Calu3 (cell line): ENCODE measurements at regions not wholly inside any gene's neighbourhood (a gene's known extent, or its start where the extent isn't known, plus 50 kb on each side); places are given as distances from the start of the nearest gene placed in this dataset.
"Not testable (repeated sequence)": the region's sequence is repeated elsewhere in the genome, so short reads cannot be mapped to it uniquely, and the experiment has no call there.

Experiments used
- BruUV-seq: library from RNA; stranded (reverse); fragments of 400-500 nt; replicated peaks from 2 replicates; lab custom pipeline; 2021; lab: Mats Ljungman, UMichigan
- CTCF ChIA-PET: fragments of 300-600 bp; sonication (Branson Sonifier 250); formaldehyde crosslinking; loops from one replicate; lab custom pipeline; 2022; ENCODE audit warnings: antibody characterized with exemption; lab: Charles Lee
- DNase-seq: peaks from one replicate; pipeline ENCODE4 v3.0.0; 2022
- H3K27ac Mint-ChIP-seq: one replicate; pipeline ENCODE4 v1.8.0; 2022; ENCODE audit warnings: mixed read lengths; ENCODE audit not compliant: unreplicated experiment
- H3K27me3 Mint-ChIP-seq: one replicate; pipeline ENCODE4 v1.8.0; 2022; ENCODE audit warnings: mixed read lengths; ENCODE audit not compliant: unreplicated experiment
- H3K36me3 Mint-ChIP-seq: one replicate; pipeline ENCODE4 v1.8.0; 2022; ENCODE audit warnings: mild to moderate bottlenecking, moderate library complexity, mixed read lengths; ENCODE audit not compliant: insufficient read depth, unreplicated experiment
- H3K4me1 Mint-ChIP-seq: one replicate; pipeline ENCODE4 v1.8.0; 2022; ENCODE audit warnings: mild to moderate bottlenecking, low read depth, mixed read lengths; ENCODE audit not compliant: unreplicated experiment
- H3K4me3 Mint-ChIP-seq: one replicate; pipeline ENCODE4 v1.8.0; 2022; ENCODE audit warnings: mild to moderate bottlenecking, low read depth, moderate library complexity, mixed read lengths; ENCODE audit not compliant: unreplicated experiment
- H3K9me3 Mint-ChIP-seq: one replicate; pipeline ENCODE4 v1.8.0; 2022; ENCODE audit warnings: low read depth, mixed read lengths; ENCODE audit not compliant: unreplicated experiment
- CTCF ChIP-seq: fragments of 200-600 bp; IDR thresholded peaks from one replicate; pipeline ENCODE4 v1.8.0; 2022; ENCODE audit warnings: antibody characterized with exemption; ENCODE audit not compliant: unreplicated experiment
- intact Hi-C: fragments of 100-400 bp; cut with micrococcal nuclease; formaldehyde crosslinking; loops from one replicate; pipeline ENCODE4 v1.10.0; 2022; ENCODE audit not compliant: unreplicated experiment

GRCh38 chr14:43587183-43587582 is 919.9 kb downstream of the FSCB start:
- BruUV-seq, result no TSS peak
- Mint-ChIP-seq H3K9me3 (peaks cover under 1% of the 10 kb centered on the region), H3K4me3 (no peak overlapping the region), H3K36me3 (no peaks in the 10 kb centered on the region), H3K4me1 (no peaks in the 10 kb centered on the region), H3K27me3 (no peaks in the 10 kb centered on the region), H3K27ac (no peak overlapping the region)
- DNase-seq, result no peak
- intact Hi-C loops, result no loop called here
- CTCF ChIA-PET, result no interaction called here
- no peak for TF ChIP-seq CTCF

DNA sequence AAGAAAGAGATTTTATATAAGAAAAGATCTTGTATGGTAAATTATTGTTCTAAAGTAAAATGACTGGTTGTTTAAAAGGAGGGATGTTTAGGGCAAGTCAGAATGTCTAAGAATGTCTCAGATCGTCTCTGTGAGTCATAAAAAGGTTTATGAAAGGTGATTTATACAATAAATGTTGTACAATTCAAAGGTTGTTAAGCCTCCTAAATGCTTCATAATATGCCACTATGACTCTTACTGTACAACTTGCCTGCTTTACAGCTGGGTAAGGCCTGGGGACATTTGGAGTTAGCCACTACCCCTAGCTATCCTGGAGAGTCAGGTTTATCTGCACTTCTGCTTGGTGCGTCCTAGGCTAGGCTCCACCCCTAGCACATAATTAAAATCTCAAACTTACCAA is 927.4 kb downstream of the FSCB start:
- CTCF ChIA-PET, result no interaction called here

GRCh38 chr14:43568022-43568421 is 939.1 kb downstream of the FSCB start:
- H3K4me3 Mint-ChIP-seq, result no peak overlapping the region
- TF ChIP-seq CTCF, result no peak
- H3K27me3 Mint-ChIP-seq, result no peaks in the 10 kb centered on the region
- CTCF ChIA-PET, result no interaction called here
- intact Hi-C loops, result no loop called here
- peaks cover 2% of the 10 kb centered on the region for H3K9me3 Mint-ChIP-seq
- no peak overlapping the region for H3K27ac Mint-ChIP-seq
- DNase-seq, result no peak
- H3K36me3 Mint-ChIP-seq, result no peaks in the 10 kb centered on the region
- H3K4me1 Mint-ChIP-seq, result no peaks in the 10 kb centered on the region
- no TSS peak for BruUV-seq

More for the DNA sequence above, 927.4 kb downstream of the FSCB start:
- TF ChIP-seq CTCF, result no peak
- BruUV-seq, result no TSS peak
- DNase-seq, result no peak
- no peak overlapping the region for H3K27ac Mint-ChIP-seq
- intact Hi-C loops, result no loop called here
- H3K4me3 Mint-ChIP-seq, result no peak overlapping the region
- H3K4me1 Mint-ChIP-seq, result no peaks in the 10 kb centered on the region
- peaks cover 4% of the 10 kb centered on the region for H3K9me3 Mint-ChIP-seq
- no peaks in the 10 kb centered on the region for H3K27me3 Mint-ChIP-seq
- H3K36me3 Mint-ChIP-seq, result no peaks in the 10 kb centered on the region

DNA sequence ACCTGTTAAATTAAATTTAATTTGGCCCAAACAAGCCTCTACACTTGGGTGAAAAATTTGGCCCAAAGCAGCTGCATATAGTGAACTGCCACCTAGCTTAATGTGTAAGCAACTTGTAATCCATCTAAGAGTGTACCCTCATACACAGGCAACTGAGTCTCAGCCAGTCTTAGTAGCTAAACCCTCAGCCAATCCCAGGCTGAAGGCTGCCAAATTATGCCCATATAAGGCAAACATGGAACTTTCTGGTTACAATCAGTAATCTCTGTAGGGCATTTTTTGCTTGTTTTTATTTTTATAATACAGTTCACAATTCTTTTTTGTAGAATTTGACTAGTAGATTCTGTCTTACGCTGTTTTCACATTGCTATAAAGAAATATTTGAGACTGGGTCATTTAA is 958.7 kb downstream of the FSCB start:
- Mint-ChIP-seq H3K9me3 (peaks cover 3% of the 10 kb centered on the region), H3K27me3 (no peaks in the 10 kb centered on the region), H3K4me3 (no peak overlapping the region), H3K36me3 (no peaks in the 10 kb centered on the region), H3K27ac (no peak overlapping the region), H3K4me1 (no peaks in the 10 kb centered on the region)
- TF ChIP-seq CTCF, result no peak
- CTCF ChIA-PET, result no interaction called here
- DNase-seq, result no peak
- BruUV-seq, result no TSS peak
- intact Hi-C loops, result no loop called here

DNA sequence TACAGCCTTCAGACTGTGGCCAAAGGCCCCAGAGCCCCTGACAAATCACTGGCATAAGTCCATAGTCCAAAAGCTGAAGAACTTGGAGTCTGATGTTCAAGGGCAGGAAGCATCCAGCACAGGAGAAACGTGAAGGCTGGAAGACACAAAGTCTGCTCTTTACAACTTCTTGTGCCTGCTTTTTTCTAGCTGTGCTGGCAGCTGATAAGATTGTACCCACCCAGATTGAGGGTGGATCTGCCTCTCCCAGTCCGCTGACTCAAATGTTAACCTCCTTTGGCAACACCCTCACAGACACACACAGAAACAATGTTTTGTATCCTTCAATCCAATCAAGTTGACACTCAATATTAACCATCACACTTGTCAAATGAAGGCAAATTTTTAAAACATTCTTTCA is 959.5 kb downstream of the FSCB start:
- H3K27ac Mint-ChIP-seq, BruUV-seq, H3K9me3 Mint-ChIP-seq, H3K4me3 Mint-ChIP-seq, H3K27me3 Mint-ChIP-seq, H3K4me1 Mint-ChIP-seq, DNase-seq, intact Hi-C loops, H3K36me3 Mint-ChIP-seq, CTCF ChIA-PET: not testable (repeated sequence)
